GM18858 (cell line): ENCODE measurements at regions not wholly inside any gene's neighbourhood (a gene's known extent, or its start where the extent isn't known, plus 50 kb on each side); places are given as distances from the start of the nearest gene placed in this dataset.

ENCODE experiments used
- ATAC-seq: cut with Tn5 transposase; IDR thresholded peaks from one replicate; pipeline ENCODE4 v1.9.1; 2021; ENCODE audit not compliant: unreplicated experiment

GRCh38 chr3:127461286-127461910 lies 129.1 kb downstream of the TPRA1 start:
- ATAC-seq, result no peak

- ATAC-seq, result no peak
These were observed 130.6 kb downstream of the TPRA1 start for GRCh38 chr3:127459891-127460290.

DNA sequence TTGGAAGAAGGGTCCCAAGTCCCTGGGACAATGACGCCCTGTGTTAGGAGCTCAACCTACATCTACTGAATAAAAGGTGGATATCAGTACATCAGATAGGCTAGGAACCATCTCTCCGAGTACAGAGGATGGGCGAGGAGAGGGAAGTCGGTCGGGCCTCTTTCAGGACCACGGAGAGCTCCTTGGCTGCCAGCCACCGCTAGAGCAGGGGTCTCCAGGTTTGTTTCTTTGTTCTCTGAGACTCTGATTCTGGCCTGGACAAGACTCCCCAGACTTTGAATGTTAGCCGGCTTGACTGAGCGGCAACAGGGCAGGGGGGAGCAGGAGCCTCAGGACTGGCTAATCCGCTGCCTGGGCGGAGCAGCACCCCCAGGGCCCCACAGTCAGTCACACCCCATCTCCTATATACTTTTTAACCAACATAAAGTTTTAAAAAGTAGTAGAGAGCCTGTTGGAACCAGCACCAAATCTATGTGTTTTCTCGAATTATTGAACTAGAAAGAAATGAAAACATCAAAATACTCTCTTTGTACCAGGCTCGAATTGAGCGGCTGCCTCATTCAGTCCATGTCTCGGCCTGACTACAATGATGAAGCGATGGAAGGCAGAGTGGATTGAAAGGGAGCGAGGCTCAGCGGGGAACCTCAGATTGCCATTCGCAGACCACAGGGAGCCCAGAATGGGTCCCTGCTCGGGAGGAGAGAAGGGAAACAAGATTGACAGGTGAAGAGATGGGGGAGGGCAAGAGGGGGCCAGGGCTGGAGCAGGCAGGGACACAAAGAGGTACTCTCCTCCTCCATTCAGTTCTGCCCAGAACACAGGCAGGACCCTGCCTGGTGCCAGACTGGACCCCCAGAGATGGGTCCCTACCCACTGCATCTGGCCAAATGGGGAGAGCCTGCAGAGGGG lies 131.6 kb downstream of the TPRA1 start:
- ATAC-seq, result no peak

DNA sequence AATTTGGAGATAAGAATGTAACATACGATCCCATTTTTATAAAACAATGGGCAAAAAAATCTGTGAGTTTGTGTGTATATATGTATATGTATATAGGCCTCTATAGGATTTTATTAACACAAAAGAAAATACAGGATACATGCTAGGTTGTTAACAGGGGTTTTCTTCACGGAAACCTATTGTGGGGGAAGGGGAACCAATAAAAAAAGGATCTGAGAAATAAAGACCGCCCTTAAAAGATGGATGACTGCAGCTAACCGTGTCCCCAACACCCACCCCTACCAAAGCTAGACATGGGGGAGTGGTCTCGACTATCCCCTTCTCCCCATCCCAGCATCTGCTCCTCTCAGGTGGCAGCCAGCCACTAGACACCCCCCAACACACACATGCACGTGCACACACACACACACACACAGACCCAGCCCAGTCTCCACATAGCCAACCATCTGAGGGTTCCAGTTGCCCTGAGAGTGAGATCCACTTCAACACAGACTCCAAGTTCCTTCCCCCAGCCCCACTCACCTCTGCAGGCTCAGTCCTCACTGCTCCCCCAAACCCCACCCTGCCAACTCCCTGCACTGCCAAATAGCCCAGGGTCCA lies 132.9 kb downstream of the TPRA1 start:
- no peak for ATAC-seq

DNA sequence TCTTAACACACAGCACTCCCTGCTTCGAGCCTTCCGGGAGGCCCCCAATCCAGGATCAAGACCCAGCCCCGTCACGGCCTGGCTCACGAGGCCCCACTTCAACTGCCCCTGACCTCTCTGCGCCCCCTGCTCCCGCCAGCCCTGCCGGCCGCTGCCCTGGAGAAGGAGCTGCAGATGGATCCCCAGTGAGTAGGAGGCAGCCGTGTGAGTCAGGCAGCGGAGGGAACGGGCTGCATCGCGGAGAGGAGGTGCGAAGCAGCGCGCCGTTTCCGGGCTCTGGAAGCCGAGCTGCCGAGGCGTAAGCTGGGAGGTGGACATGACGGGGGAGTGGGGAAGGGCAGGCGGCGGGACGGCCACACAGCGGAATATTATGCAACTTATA lies 133.4 kb downstream of the TPRA1 start:
- ATAC-seq, result no peak

GRCh38 chr3:127456471-127457093 lies 134.0 kb downstream of the TPRA1 start:
- ATAC-seq, result no peak

DNA sequence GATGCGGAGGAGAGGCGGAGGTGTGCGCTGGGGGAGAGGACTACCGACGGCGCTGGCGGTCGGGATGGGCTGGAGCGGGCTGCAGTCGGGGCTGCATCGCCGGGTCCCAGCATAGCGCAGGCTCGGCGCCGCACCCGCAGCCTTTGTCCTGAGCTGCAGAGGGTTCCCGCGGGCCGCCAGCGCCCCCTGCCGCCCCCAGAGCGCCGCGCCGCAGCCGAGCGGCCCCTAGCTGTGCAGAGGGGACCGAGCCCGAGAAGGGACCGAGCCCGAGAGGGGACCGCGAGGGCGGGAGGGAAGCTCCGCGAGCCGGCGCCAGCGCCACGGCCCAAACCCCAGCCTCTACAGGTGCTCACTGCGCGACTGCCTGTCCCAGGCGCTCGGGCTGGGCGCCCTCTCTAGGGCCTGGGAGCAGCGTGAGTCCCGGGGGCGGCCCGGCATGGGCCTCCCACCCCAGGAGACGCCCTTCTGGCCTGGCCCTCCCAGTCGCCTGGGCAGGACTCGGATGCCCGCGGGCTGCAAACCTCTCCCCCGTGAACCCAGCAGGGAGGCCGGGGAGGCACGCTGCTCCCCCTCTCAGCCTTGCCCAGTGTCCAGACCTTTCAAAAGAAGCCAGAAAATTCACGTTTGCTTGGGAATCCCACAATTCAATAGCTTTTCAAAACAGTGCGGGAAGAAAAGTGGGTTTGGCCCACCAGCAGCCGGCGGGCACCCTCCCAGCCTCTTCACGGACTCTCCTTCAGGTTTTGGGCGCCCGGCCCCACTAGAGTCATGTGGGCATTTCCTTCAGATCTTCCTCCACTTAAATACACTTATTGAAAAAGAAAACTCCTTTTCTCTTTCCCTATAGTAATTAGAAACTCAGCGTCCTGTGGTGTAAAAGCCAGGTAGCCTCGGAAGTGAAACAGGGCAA lies 134.7 kb downstream of the TPRA1 start:
- no peak for ATAC-seq

DNA sequence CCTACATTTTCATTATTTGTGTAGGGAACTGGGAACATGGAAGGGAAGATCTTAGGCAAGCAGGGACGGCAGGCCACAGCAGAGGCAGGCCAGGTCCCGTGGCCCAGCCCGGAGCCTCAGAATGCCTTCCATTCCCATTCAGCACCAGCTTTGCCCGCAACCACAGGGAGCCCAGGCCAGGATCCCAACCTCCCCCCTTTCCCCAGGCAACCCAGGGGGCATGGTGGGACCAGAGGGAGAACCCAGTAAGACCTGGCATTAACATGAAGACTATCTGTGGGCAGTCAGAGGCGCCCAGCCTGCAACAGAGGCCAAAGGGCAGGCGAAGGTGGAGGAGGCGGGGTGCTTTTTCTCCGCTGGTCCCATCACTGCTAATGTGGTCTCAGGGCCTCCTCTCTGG lies 135.6 kb downstream of the TPRA1 start:
- ATAC-seq, result no peak

GRCh38 chr3:127454051-127454450 lies 136.5 kb downstream of the TPRA1 start:
- no peak for ATAC-seq

DNA sequence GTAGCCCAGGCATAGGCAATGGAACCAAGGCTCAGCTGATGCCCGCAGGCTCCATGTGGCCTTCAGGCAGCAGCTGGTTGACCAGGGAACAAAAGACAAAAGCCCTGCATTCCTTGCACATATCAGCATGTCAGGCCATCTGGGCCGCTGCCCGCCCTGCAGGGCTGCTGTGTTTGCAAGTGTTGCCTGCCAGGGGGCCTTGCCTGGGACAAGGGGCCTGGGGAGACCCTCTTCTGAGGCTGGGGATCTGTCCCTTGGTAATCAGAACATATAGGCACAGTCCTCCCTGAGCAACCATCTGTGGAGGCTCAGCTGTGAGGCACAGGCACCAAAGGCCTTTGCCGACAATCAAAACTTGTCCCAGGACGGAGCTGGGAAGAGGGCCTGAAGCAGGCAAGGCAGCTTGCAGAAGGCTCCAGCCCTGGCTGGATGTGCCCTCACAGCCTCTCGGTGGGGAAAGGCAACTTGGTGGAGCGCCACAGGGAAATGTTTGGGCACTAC lies 138.2 kb downstream of the TPRA1 start:
- ATAC-seq, result no peak

DNA sequence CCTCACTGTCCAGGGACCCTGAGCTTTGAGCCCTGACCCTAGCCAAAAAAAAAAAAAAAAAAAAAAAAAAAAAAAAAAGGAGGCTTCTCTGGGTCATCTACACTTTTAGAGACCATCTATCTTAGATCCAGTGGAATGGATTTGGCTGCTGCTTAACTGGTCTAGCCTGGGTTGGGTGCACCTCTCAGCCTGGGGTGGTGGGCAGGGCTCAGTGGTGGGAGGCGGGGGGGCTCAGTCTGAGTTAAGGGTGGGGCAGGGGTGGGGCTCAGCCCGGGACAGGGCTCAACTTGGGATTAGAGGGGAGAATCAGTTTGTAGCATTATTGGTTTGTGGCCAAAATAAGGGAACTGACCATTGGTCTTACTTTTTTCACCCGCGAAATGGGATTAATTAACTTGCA lies 139.2 kb downstream of the TPRA1 start:
- ATAC-seq, result no peak

DNA sequence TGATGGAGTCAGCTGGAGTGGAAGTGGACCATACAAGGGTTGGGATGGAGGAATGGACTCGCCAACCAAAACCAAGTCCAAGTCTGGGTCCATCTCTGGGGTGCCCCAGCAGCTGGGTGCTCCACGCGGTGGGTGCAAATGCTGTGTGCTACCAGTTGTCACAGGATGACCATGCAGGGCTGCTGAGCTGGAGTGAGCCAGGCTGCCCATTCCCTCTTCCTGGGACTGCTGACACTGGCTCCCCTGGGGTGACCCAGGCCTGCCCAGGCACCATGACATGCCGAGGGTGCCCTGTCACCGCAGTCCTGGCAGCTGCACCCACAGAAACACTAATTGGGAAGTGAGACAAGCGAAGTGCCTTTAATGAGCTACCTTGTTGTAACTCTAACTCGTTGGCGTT lies 140.2 kb downstream of the TPRA1 start:
- ATAC-seq, result no peak

DNA sequence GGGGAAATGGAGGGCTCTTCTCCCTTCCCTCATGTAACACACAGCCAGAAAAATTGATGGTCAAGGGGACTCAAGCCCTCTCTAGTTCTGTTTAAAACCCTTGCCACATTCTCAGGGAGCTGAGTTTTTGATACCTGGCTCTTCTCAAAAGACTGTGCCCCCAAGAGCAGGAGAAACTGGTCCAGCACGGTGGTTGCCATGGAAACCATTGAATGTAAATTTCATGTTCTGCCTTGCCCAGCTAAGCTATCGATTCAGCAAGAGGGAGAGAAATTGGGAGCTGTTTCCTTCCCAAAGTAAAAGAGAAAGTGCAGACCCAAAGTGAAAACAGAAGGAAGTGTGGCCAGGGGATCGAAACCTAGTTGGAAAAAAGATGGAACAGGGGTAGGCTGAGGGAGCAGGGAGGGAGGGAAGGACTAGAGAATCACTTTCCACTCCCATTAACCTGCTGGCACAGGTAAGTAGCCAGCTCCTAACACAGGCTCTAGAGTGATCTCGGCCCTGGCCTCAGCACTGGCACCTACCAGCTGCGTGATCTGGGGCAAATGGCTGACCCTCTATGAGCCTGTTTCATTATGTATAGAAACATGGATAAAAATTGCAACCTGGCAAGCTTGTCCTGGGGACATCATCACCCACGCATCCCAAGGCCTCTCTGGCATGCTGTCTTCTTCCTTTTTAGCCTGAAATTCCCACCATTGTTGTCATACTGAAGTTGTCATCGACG lies 140.9 kb downstream of the TPRA1 start:
- no peak for ATAC-seq

DNA sequence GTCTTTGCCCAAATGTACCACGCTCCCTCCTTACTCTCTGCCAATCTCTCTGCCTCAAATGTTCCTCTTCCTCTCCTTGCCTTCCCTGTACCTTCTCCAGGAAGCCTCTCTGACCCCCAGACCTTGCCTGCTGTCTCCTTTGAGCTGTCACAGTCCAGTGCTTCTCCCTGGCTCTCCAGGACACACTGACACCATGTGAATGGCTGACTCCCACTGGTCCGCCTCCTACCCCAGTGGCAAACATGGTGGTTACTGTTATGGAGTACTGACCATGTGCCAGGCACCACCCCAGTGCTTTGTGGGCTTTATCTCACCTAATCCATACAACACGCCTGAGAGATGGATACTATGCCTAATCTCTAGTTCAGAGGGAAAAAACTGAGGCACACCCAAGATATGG lies 141.9 kb downstream of the TPRA1 start:
- ATAC-seq, result no peak

GRCh38 chr3:127448161-127448561 lies 142.4 kb downstream of the TPRA1 start:
- no peak for ATAC-seq

DNA sequence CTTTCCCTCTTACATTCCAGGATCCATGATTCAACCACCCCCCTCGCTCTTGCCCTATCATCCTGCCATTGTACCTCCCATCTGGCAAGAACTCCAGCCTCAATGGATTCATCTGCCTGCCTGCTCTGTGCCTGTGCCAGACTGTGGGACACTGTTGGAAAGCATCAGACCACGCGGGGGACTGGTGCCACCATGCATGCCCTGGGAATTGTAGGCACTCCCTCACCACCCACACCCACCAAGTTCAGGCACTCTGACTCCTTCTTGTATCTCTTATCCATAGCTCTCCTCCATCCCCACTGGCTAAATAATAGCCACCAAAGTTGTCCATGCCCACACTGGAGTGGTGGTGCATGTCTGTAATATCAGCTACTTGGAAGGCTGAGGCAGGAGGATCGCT lies 143.8 kb downstream of the TPRA1 start:
- no peak for ATAC-seq

DNA sequence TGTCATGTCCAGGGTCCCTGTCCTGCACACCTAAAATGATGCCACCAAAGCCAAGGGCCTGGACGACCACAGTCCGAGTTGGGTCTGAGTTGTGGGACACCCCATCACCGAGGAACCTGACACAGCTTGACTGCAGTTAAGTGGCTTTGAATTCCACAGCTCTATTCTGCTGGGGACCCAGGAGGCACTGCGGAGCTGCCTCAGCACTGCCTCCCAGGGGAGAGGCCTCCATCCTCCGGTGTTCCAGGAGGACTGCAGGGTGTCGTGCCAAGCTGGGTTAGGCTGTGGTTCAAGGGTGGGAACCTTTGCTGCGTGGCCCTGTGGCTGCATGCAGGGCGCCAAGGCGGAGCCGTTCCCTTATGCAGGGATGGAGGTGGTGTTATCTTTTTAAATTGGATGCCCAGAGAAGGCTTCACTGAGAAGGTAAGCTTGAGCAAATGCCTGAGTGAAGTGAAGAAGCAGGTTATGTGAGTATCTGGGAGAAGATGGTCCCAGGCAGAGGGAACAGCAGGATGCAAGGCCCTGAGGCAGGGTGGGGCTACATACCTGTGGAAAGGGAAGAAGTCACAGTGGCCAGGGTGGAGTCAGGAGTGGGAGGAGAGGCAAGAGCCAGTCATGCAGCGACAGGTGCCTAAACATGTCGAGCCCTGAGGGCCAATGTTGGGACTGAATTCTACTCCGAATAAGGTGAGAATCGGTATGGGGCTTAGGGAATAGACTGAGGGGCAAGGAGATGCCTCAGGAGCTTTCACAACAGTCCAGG lies 144.8 kb downstream of the TPRA1 start:
- ATAC-seq, result no peak

DNA sequence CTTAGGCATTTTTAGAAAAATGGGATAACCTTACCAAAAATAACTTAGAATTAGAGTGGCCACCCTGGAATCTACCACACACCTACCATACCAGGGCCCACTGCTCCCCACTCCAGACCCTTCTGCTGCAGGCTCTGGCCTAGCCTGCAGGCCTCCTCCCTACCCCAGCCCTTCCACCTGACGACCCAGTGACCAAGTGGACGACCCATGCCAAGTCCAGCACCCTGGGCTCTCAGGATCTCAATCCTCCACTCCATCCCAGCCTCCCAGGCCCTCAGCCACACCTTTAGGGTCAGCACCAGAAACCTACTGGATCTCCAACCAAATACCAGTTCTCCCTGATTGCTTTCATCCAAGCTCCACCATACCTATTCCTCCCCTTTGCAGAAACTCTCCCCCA lies 145.8 kb downstream of the TPRA1 start:
- ATAC-seq, result no peak
